ENCODE measurements at regions not wholly inside any gene's neighbourhood (a gene's known extent, or its start where the extent isn't known, plus 50 kb on each side); places are given as distances from the start of the nearest gene placed in this dataset.

GRCh38 chr16:85465328-85466303 is 147.5 kb upstream of the GSE1 start:
- H3K27me3 ChIP-seq = no peaks in the 10 kb centered on the region
- no peaks in the 10 kb centered on the region for H3K36me3 ChIP-seq (replicated peaks; ENCODE audit: insufficient read depth, low read depth)
- peak overlapping the region; percentile 28 for H3K4me2 ChIP-seq
- TF ChIP-seq, protein P1, sequence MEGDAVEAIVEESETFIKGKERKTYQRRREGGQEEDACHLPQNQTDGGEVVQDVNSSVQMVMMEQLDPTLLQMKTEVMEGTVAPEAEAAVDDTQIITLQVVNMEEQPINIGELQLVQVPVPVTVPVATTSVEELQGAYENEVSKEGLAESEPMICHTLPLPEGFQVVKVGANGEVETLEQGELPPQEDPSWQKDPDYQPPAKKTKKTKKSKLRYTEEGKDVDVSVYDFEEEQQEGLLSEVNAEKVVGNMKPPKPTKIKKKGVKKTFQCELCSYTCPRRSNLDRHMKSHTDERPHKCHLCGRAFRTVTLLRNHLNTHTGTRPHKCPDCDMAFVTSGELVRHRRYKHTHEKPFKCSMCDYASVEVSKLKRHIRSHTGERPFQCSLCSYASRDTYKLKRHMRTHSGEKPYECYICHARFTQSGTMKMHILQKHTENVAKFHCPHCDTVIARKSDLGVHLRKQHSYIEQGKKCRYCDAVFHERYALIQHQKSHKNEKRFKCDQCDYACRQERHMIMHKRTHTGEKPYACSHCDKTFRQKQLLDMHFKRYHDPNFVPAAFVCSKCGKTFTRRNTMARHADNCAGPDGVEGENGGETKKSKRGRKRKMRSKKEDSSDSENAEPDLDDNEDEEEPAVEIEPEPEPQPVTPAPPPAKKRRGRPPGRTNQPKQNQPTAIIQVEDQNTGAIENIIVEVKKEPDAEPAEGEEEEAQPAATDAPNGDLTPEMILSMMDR (IDR thresholded peaks at IDR 0.05; ENCODE audit: poor library complexity) = no peak
- TF ChIP-seq EZH2 (IDR thresholded peaks at IDR 0.05; ENCODE audit: borderline replicate concordance) (no peak), EZH2phosphoT487 (IDR thresholded peaks at IDR 0.05; ENCODE audit: low read depth, severe bottlenecking, unreplicated experiment) (no peak)
- no peaks in the 10 kb centered on the region for H4K20me1 ChIP-seq (ENCODE audit: insufficient read depth, poor library complexity, severe bottlenecking)
- H2AFZ ChIP-seq = no peak overlapping the region
- H3K4me1 ChIP-seq (ENCODE audit: insufficient read depth) = peaks cover 40% of the 10 kb centered on the region
- H3K9me3 ChIP-seq (ENCODE audit: low read depth) = no peaks in the 10 kb centered on the region
- peaks cover 30% of the 10 kb centered on the region for H3K79me2 ChIP-seq
- H3K4me3 ChIP-seq = no peak overlapping the region
- 66% methylated on average over 12 of the region's 12 CpGs for WGBS (ENCODE audit: low lambda C conversion rate, missing lambda C conversion rate)
- H3K27ac ChIP-seq = peak overlapping the region; percentile 43
- peak; percentile 26 for DNase-seq (ENCODE audit: low spot score)
- H3K9me2 ChIP-seq (replicated peaks; ENCODE audit: insufficient read depth) = no peaks in the 10 kb centered on the region

DNA sequence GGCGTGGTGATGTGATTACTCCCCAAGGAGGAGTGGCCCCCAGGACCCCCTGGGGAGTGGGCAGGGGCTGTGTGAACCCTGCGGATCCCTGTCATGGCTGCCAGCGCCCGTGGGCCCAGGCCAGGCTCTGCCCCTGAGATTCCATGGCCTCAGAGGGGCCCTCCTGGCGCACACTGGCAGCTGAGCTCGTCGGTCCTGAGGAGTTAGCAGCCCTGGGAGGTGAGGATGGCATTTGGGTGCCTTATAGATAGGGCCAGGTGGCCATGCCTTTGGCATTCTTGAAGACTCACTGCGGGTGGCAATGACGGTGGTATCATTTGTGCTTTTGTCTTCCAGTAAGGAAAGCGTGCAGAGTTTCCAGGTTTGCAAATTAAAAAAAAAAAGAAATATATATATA is 146.8 kb upstream of the GSE1 start:
- Histone ChIP-seq H3K4me1 (ENCODE audit: insufficient read depth) (peaks cover 33% of the 10 kb centered on the region), H3K36me3 (replicated peaks; ENCODE audit: insufficient read depth, low read depth) (no peaks in the 10 kb centered on the region), H3K79me2 (peaks cover 31% of the 10 kb centered on the region), H4K20me1 (ENCODE audit: insufficient read depth, poor library complexity, severe bottlenecking) (no peaks in the 10 kb centered on the region), H3K27ac (peak overlapping the region; percentile 12), H3K4me3 (no peak overlapping the region), H3K9me2 (replicated peaks; ENCODE audit: insufficient read depth) (no peaks in the 10 kb centered on the region), H3K4me2 (peak overlapping the region; percentile 28), H3K9me3 (ENCODE audit: low read depth) (no peaks in the 10 kb centered on the region), H2AFZ (no peak overlapping the region), H3K27me3 (no peaks in the 10 kb centered on the region)
- TF ChIP-seq, protein P1 (IDR thresholded peaks at IDR 0.05; ENCODE audit: poor library complexity) = no peak
- TF ChIP-seq EZH2 (IDR thresholded peaks at IDR 0.05; ENCODE audit: borderline replicate concordance) (no peak), EZH2phosphoT487 (IDR thresholded peaks at IDR 0.05; ENCODE audit: low read depth, severe bottlenecking, unreplicated experiment) (no peak)
- 93% methylated on average over 9 of the region's 10 CpGs for WGBS (ENCODE audit: low lambda C conversion rate, missing lambda C conversion rate)
- no peak for DNase-seq (ENCODE audit: low spot score)

DNA sequence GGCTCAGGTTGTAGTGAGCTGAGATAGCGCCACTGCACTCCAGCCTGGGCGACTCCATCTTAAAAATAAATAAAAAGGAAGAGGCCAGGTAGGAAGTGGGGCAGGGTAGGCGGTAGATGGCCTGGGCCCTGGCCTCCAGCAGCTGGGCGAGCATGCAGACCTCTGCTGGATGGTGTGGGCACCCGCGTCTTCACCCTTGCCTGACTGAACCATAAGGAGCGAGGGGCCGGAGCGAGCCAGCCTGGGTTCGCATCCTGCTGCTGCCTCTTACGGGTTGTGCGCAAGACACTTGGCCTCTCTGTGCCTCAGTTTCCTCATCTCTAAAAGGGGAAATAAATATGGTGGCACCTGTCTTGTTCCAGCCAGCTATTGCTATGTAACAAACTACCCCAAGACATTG is 146.1 kb upstream of the GSE1 start:
- TF ChIP-seq EZH2 (IDR thresholded peaks at IDR 0.05; ENCODE audit: borderline replicate concordance) (no peak), EZH2phosphoT487 (IDR thresholded peaks at IDR 0.05; ENCODE audit: low read depth, severe bottlenecking, unreplicated experiment) (no peak)
- TF ChIP-seq, protein P1 (IDR thresholded peaks at IDR 0.05; ENCODE audit: poor library complexity) = no peak
- Histone ChIP-seq H3K9me3 (ENCODE audit: low read depth) (no peaks in the 10 kb centered on the region), H3K4me3 (no peak overlapping the region), H4K20me1 (ENCODE audit: insufficient read depth, poor library complexity, severe bottlenecking) (no peaks in the 10 kb centered on the region), H2AFZ (no peak overlapping the region), H3K27ac (no peak overlapping the region), H3K9me2 (replicated peaks; ENCODE audit: insufficient read depth) (no peaks in the 10 kb centered on the region), H3K4me1 (ENCODE audit: insufficient read depth) (peaks cover 30% of the 10 kb centered on the region), H3K36me3 (replicated peaks; ENCODE audit: insufficient read depth, low read depth) (no peaks in the 10 kb centered on the region), H3K27me3 (no peaks in the 10 kb centered on the region), H3K79me2 (peaks cover 32% of the 10 kb centered on the region), H3K4me2 (no peak overlapping the region)
- WGBS (ENCODE audit: low lambda C conversion rate, missing lambda C conversion rate) = 95% methylated on average over 12 of the region's 12 CpGs
- no peak for DNase-seq (ENCODE audit: low spot score)

All from hepatocyte (in vitro differentiated cells).